ENCODE measurements at regions not wholly inside any gene's neighbourhood (a gene's known extent, or its start where the extent isn't known, plus 50 kb on each side); places are given as distances from the start of the nearest gene placed in this dataset.

GRCh38 chrX:25600776-25601175 is 537.4 kb upstream of the MAGEB18 start:
- Histone ChIP-seq H3K9me3 (ENCODE audit: control insufficient read depth, insufficient read depth, low read length) (no peaks in the 10 kb centered on the region), H3K27ac (ENCODE audit: low read depth, low read length) (no peak overlapping the region), H3K27me3 (ENCODE audit: control insufficient read depth, insufficient read depth, low read length) (no peaks in the 10 kb centered on the region), H3K4me3 (ENCODE audit: low read depth, low read length) (no peak overlapping the region)
- CTCF ChIA-PET: no interaction called here
- POLR2A ChIA-PET: no interaction called here
- no peak for TF ChIP-seq CTCF (IDR thresholded peaks at IDR 0.05; ENCODE audit: low read depth, low read length)
- no peak for DNase-seq (ENCODE audit: low read depth, low spot score)

- no peaks in the 10 kb centered on the region for H3K27me3 ChIP-seq (ENCODE audit: control insufficient read depth, insufficient read depth, low read length)
- CTCF ChIA-PET: no interaction called here
- TF ChIP-seq CTCF (IDR thresholded peaks at IDR 0.05; ENCODE audit: low read depth, low read length): no peak
- H3K4me3 ChIP-seq (ENCODE audit: low read depth, low read length): no peak overlapping the region
- POLR2A ChIA-PET: no interaction called here
- H3K27ac ChIP-seq (ENCODE audit: low read depth, low read length): no peak overlapping the region
- no peaks in the 10 kb centered on the region for H3K9me3 ChIP-seq (ENCODE audit: control insufficient read depth, insufficient read depth, low read length)
- DNase-seq (ENCODE audit: low read depth, low spot score): no peak
Measured at GRCh38 chrX:25601323-25601722, 536.8 kb upstream of the MAGEB18 start.

GRCh38 chrX:25618248-25618647 is 519.9 kb upstream of the MAGEB18 start:
- H3K9me3 ChIP-seq (ENCODE audit: control insufficient read depth, insufficient read depth, low read length): no peaks in the 10 kb centered on the region
- ChIA-PET POLR2A (no interaction called here), CTCF (no interaction called here)
- DNase-seq (ENCODE audit: low read depth, low spot score): no peak
- no peak overlapping the region for H3K27ac ChIP-seq (ENCODE audit: low read depth, low read length)
- H3K4me3 ChIP-seq (ENCODE audit: low read depth, low read length): no peak overlapping the region
- no peaks in the 10 kb centered on the region for H3K27me3 ChIP-seq (ENCODE audit: control insufficient read depth, insufficient read depth, low read length)
- no peak for TF ChIP-seq CTCF (IDR thresholded peaks at IDR 0.05; ENCODE audit: low read depth, low read length)

- TF ChIP-seq CTCF (IDR thresholded peaks at IDR 0.05; ENCODE audit: low read depth, low read length): no peak
- ChIA-PET CTCF (no interaction called here), POLR2A (no interaction called here)
- no peak for DNase-seq (ENCODE audit: low read depth, low spot score)
- H3K9me3 ChIP-seq (ENCODE audit: control insufficient read depth, insufficient read depth, low read length): no peaks in the 10 kb centered on the region
- no peak overlapping the region for H3K4me3 ChIP-seq (ENCODE audit: low read depth, low read length)
- H3K27me3 ChIP-seq (ENCODE audit: control insufficient read depth, insufficient read depth, low read length): no peaks in the 10 kb centered on the region
- no peak overlapping the region for H3K27ac ChIP-seq (ENCODE audit: low read depth, low read length)
Measured at GRCh38 chrX:25640276-25640675, 497.9 kb upstream of the MAGEB18 start.

- DNase-seq (ENCODE audit: low read depth, low spot score): no peak
- Histone ChIP-seq H3K27ac (ENCODE audit: low read depth, low read length) (no peak overlapping the region), H3K9me3 (ENCODE audit: control insufficient read depth, insufficient read depth, low read length) (no peaks in the 10 kb centered on the region), H3K4me3 (ENCODE audit: low read depth, low read length) (no peak overlapping the region), H3K27me3 (ENCODE audit: control insufficient read depth, insufficient read depth, low read length) (no peaks in the 10 kb centered on the region)
- ChIA-PET POLR2A (no interaction called here), CTCF (no interaction called here)
- no peak for TF ChIP-seq CTCF (IDR thresholded peaks at IDR 0.05; ENCODE audit: low read depth, low read length)
Measured at GRCh38 chrX:25646156-25646555, 492.0 kb upstream of the MAGEB18 start.
